ACHN (cell line): ENCODE measurements at regions not wholly inside any gene's neighbourhood (a gene's known extent, or its start where the extent isn't known, plus 50 kb on each side); places are given as distances from the start of the nearest gene placed in this dataset.
"Not testable (repeated sequence)": the region's sequence is repeated elsewhere in the genome, so short reads cannot be mapped to it uniquely, and the experiment has no call there.

Source experiments
- DNase-seq: peaks from one replicate; pipeline ENCODE4 v3.0.0-alpha.2; 2015
- in situ Hi-C: cut with HindIII; loops from 2 replicates; pipeline ENCODE4 v1.10.0; 2017; ENCODE audit warnings: low sequenced_read_pairs, low pct_ligation_motif_present, low pct_unique_long_range_greater_than_20kb

DNA sequence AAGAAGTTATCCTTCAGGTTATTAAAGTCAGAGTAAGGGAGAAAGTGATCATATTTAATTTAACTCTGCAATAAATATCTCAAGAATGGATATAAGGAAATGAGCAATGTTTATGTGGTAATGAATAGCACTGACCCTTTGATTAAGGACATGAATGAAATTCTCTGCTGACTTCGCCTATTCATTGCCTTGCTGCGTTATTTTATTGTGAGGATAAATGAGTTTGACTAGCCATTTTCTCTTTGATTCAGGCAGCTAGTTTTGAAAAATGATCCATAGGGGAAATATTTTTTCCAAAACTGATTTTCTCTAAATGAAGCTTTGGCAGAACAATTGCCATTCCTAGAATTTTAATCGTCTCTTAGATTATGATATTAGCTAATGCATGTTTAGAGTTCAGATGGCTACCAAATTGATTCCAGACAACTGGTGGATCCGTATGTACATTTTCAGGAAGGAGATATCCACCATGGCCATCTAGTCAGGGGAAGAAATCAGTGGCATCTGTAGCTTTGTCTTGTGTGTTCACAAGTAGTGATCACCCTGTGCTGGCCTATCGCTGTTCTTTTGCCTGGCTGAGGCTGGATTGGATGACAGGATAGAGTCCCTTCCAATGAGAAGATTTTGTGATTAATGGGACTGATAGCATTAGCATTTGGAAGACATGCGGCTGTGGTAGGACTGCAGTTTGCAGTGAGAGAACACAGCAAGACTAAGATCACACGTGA is 302.3 kb upstream of the RGS6 start:
- no peak for DNase-seq
- in situ Hi-C loops = no loop called here

GRCh38 chr14:71631030-71631429 is 301.2 kb upstream of the RGS6 start:
- DNase-seq, in situ Hi-C loops: not testable (repeated sequence)

GRCh38 chr14:71632440-71632946 is 299.7 kb upstream of the RGS6 start:
- in situ Hi-C loops = no loop called here
- no peak for DNase-seq

GRCh38 chr14:71636076-71636475 is 296.2 kb upstream of the RGS6 start:
- in situ Hi-C loops = no loop called here
- no peak for DNase-seq

DNA sequence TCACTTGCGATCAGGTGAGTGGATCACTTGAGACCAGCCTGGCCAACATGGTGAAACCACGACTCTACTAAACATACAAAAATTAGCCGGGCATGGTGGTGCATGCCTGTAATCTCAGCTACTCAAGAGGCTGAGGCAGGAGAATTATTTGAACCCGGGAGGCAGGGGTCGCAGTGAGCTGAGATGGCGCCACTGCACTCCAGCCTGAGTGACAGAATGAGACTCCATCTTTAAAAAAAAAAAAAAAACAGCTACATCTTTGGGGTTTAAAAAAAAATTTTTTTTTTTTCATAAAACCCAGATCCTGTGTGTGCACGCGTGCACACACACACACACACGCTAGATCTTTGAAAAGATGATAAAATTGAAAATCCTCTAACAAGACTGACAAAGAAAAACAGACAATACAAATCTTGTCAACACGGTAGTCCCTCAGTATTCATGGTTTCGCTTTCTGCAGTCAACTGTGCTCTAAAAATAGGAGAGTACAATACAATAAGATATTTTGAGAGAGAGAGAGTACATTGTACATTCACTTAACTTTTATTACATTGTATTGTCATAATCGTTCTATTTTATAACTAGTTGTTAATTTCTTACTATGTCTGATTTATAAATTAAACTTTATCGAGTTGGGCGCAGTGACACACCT is 295.3 kb upstream of the RGS6 start:
- in situ Hi-C loops = no loop called here
- DNase-seq = no peak

DNA sequence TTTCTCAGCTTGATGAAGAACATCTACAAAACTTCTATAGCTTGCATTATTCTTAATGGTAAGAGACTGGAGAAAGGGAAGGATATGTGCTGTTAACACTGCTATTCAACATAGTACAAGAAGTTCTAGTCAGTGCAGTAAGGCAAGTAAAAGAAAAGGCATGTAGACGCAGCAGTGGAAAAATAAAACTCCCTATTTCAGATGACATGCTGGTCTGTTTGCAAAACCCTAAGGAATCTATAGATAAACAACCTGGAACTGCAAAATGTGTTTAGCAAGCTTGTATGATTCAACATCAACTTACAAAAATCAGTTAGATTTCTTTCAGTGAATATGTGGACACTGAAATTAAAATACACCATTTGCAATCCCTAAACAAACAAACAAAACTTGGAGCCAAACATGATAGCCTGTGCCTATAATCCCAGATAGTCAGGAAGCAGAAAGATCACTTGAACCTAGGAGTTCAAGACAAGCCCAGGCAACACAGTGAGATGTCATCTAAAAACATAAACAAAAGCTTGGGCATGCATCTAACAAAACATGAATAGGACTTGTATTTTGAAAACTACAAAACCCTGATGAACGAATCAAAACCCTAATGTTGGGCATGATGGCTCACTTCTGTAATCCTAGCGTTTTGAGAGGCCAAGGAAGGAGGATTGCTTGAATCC is 293.6 kb upstream of the RGS6 start:
- in situ Hi-C loops = no loop called here
- DNase-seq = no peak

GRCh38 chr14:71642715-71643114 is 289.5 kb upstream of the RGS6 start:
- no peak for DNase-seq
- in situ Hi-C loops = no loop called here

- no peak for DNase-seq
- in situ Hi-C loops = no loop called here
These were observed 286.6 kb upstream of the RGS6 start for GRCh38 chr14:71645656-71646055.

GRCh38 chr14:71646518-71646917 is 285.7 kb upstream of the RGS6 start:
- DNase-seq = no peak
- in situ Hi-C loops = no loop called here

- no peak for DNase-seq
- in situ Hi-C loops = no loop called here
These were observed 285.0 kb upstream of the RGS6 start for GRCh38 chr14:71647086-71647784.

DNA sequence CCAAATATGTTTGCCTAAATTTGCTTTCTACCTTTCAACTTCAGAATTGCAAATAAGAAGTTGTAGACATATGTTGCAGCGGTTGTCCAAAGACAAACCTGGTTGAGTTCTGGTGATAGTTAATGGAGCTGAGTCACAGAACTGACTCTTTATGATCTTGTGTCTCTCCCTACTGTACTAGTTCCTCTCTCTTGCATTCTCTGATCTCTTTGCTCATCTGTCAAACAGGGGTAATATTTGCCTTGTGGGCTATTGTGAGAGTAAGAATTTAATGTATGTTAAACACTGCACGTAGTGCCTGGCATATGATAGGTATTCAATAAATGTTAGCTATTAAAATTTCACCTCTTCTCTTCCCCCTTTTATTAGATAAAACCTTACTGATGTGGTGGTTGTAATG is 283.5 kb upstream of the RGS6 start:
- in situ Hi-C loops = no loop called here

GRCh38 chr14:71650187-71650755 is 282.0 kb upstream of the RGS6 start:
- in situ Hi-C loops = no loop called here
- no peak for DNase-seq

More for the DNA sequence above, 283.5 kb upstream of the RGS6 start:
- DNase-seq = no peak

GRCh38 chr14:71651228-71651627 is 281.0 kb upstream of the RGS6 start:
- in situ Hi-C loops = no loop called here
- no peak for DNase-seq

DNA sequence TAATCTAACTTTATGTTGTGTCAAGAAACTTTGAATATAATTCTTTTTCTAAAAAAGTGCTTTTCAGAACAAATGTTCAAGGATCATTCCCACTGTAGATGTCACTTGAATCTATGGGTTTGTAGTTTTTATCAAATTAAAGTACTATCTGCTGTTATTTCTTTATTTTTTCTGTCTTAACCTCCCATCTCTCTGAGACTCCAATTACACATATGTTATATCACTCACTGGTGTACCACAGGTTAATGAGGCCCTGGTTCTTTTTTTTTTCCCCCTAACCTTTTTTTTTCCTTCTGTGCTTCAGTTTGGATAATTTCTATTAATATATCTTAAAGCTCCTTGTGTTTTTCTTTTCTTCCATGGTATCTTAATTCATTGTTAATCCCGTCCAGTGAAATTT is 279.9 kb upstream of the RGS6 start:
- DNase-seq = peak; percentile 6
- in situ Hi-C loops = no loop called here

DNA sequence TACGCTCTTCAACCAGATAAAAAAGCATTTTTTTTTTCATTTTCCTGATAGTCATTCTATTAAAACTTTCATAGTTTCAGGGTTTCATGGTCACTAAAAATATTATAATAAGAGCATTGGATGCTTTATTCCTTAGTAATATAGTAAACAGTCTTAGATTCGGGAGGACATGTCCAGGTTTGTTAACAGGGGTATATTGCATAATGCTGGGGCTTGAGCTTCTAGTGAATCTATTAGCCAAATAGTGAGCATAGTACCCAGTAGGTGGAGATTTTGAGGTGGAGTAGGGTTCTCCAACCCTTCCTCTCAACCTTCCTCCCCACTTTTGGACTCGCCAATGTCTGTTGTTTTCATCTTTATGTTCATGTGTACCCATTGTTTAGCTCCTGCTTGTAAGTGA is 277.4 kb upstream of the RGS6 start:
- DNase-seq = no peak
- in situ Hi-C loops = no loop called here

DNA sequence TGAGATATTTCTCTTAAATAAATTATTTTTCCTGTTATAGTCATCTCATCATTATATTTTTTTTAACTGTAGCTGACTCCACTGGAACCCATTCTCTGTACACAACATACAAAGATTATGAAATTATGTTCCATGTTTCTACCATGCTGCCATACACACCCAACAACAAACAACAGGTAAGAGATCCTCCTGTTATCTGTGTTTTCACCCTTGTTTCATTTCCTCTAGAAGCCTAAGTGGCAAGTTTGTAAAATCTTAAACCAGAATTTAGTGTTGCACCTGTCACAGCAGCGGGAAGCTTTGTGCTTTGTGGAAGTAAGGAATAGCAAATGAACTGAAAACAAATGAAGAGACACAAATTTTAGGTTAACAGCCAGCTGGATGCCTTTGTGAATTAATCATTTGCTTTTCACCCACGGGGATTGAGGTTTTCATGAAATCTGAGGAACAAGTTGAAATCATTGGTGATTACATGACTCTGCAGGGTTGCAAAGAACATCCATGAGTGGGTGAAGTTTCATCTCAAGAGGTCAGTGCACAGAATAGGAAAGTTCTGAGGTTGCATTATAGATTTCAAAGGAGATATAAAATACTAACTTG is 273.9 kb upstream of the RGS6 start:
- in situ Hi-C loops = no loop called here
- DNase-seq = no peak

DNA sequence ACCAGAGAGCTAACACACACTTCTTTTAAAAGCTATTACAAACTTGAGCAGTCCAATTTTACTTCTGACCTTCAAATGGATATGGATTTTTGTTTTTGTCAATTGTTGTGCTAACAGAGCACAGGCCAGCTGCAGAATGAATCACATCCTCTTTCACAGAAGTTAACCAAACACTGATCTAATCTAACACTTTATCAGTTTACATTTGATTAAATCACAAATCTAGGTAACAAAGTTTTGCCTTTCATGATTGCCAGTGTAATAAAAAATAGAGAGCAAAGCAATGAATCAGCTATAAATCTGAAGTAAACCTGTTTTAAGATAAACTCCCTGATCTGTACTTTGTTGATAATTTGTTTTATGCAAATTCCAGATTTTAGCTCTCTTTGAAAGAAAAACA is 273.1 kb upstream of the RGS6 start:
- no peak for DNase-seq
- in situ Hi-C loops = no loop called here

DNA sequence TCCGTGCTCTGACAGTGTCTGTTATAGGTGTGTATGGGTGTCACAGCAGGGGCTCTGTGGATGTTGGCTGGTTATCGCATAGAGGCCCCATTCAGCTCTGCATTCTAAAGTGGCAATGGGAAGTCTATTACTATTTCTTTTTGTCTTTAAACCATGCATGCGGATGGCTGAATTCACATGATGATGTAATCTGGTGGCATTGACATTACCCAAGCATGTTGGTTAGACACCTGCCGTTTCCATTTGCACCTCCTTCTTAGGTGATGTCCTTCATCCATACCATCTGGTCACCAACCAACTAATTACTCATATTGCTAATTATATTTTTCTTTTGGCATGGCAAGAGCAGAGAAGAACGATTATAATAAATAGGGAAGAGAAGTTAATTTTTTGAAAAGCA is 270.8 kb upstream of the RGS6 start:
- in situ Hi-C loops = no loop called here
- DNase-seq = no peak
